Vagina (tissue), 2 donors: ENCODE measurements at regions not wholly inside any gene's neighbourhood (a gene's known extent, or its start where the extent isn't known, plus 50 kb on each side); places are given as distances from the start of the nearest gene placed in this dataset.

ENCODE experiments used
- DNase-seq, 2 donors: peaks; one replicate each; pipeline ENCODE4 v3.0.0-alpha.2; 2017; ENCODE audit errors: extremely low spot score in 2 of 2
- H3K27ac ChIP-seq: fragments of 200-600 bp; sonication (generic); one replicate; pipeline ENCODE4 v1.5.1; 2019
- H3K27me3 ChIP-seq: fragments of 200-600 bp; sonication (generic); one replicate; pipeline ENCODE4 v1.5.1; 2019
- H3K36me3 ChIP-seq, 2 donors: fragments of 200-600 bp; sonication (generic); one replicate each; pipeline ENCODE4 v1.5.1; 2017 to 2019
- H3K4me1 ChIP-seq: fragments of 200-600 bp; sonication (generic); one replicate; pipeline ENCODE4 v1.5.1; 2019
- H3K4me3 ChIP-seq, 2 donors: fragments of 200-600 bp; sonication (generic); 1 replicate in 1 of 2; 2 replicates in 1 of 2; pipeline ENCODE4 v1.5.1; 2016 to 2019
- H3K9me3 ChIP-seq: fragments of 200-600 bp; sonication (generic); one replicate; pipeline ENCODE4 v1.5.1; 2019
- CTCF ChIP-seq, 3 experiments: fragments of 450-650 bp in 2 of 3; fragments of 200-600 bp in 1 of 3; sonication (generic) in 1 of 3; IDR thresholded peaks; one replicate each; pipeline ENCODE4 v1.5.1; 2017 to 2019; ENCODE audit warnings: antibody characterized with exemption in 3 of 3, mild to moderate bottlenecking in 2 of 3, moderate library complexity in 2 of 3
- POLR2A ChIP-seq, 2 donors: fragments of 450-650 bp; IDR thresholded peaks; one replicate each; pipeline ENCODE4 v1.6.1; 2017; ENCODE audit warnings: antibody characterized with exemption in 2 of 2, mild to moderate bottlenecking in 2 of 2, moderate library complexity in 2 of 2
- POLR2AphosphoS5 ChIP-seq, 2 donors: sonication (generic); formaldehyde crosslinking; IDR thresholded peaks; one replicate each; pipeline ENCODE4 v1.9.0; 2017; ENCODE audit warnings: antibody characterized with exemption in 2 of 2, mild to moderate bottlenecking in 2 of 2, low read depth in 1 of 2; ENCODE audit not compliant: insufficient read depth in 1 of 2
- intact Hi-C: fragments of 100-400 bp; cut with DNase I; formaldehyde crosslinking; loops from one replicate; pipeline ENCODE4 v1.15.1; 2023

- no peaks in the 10 kb centered on the region for H3K27me3 ChIP-seq
- intact Hi-C loops, result no loop called here
- H3K4me1 ChIP-seq, result no peaks in the 10 kb centered on the region
- H3K36me3 ChIP-seq, result no peaks in the 10 kb centered on the region
- H3K27ac ChIP-seq, result no peak overlapping the region
- no peak for DNase-seq
- TF ChIP-seq POLR2A (IDR thresholded peaks at IDR 0.05), result no peak
- TF ChIP-seq CTCF (IDR thresholded peaks at IDR 0.05), result no peak
- no peak for TF ChIP-seq POLR2AphosphoS5 (IDR thresholded peaks at IDR 0.05; ENCODE audit: insufficient read depth in 1 of 2, low read depth in 1 of 2)
- no peak overlapping the region for H3K4me3 ChIP-seq
- no peaks in the 10 kb centered on the region for H3K9me3 ChIP-seq
These were observed 270.3 kb upstream of the NEBL start for GRCh38 chr10:21167288-21168010.

- Histone ChIP-seq H3K27me3 (no peaks in the 10 kb centered on the region), H3K4me1 (no peaks in the 10 kb centered on the region), H3K36me3 (no peaks in the 10 kb centered on the region), H3K9me3 (no peaks in the 10 kb centered on the region), H3K27ac (no peak overlapping the region), H3K4me3 (no peak overlapping the region)
- no peak for DNase-seq
- intact Hi-C loops, result no loop called here
- no peak for TF ChIP-seq POLR2A (IDR thresholded peaks at IDR 0.05)
- no peak for TF ChIP-seq CTCF (IDR thresholded peaks at IDR 0.05)
- TF ChIP-seq POLR2AphosphoS5 (IDR thresholded peaks at IDR 0.05; ENCODE audit: insufficient read depth in 1 of 2, low read depth in 1 of 2), result no peak
These were observed 269.6 kb upstream of the NEBL start for GRCh38 chr10:21166557-21167287.

GRCh38 chr10:21165489-21165888 is 268.4 kb upstream of the NEBL start:
- H3K4me1 ChIP-seq, result no peaks in the 10 kb centered on the region
- no peak for DNase-seq
- no peak for TF ChIP-seq POLR2A (IDR thresholded peaks at IDR 0.05)
- TF ChIP-seq POLR2AphosphoS5 (IDR thresholded peaks at IDR 0.05; ENCODE audit: insufficient read depth in 1 of 2, low read depth in 1 of 2), result no peak
- TF ChIP-seq CTCF (IDR thresholded peaks at IDR 0.05), result no peak
- no peaks in the 10 kb centered on the region for H3K27me3 ChIP-seq
- intact Hi-C loops, result no loop called here
- no peaks in the 10 kb centered on the region for H3K36me3 ChIP-seq
- no peak overlapping the region for H3K27ac ChIP-seq
- no peaks in the 10 kb centered on the region for H3K9me3 ChIP-seq
- no peak overlapping the region for H3K4me3 ChIP-seq

- Histone ChIP-seq H3K4me3 (no peak overlapping the region), H3K4me1 (no peaks in the 10 kb centered on the region), H3K9me3 (no peaks in the 10 kb centered on the region), H3K36me3 (no peaks in the 10 kb centered on the region), H3K27me3 (no peaks in the 10 kb centered on the region), H3K27ac (no peak overlapping the region)
- DNase-seq, result no peak
- intact Hi-C loops, result no loop called here
- TF ChIP-seq CTCF (IDR thresholded peaks at IDR 0.05), result no peak
- no peak for TF ChIP-seq POLR2A (IDR thresholded peaks at IDR 0.05)
- TF ChIP-seq POLR2AphosphoS5 (IDR thresholded peaks at IDR 0.05; ENCODE audit: insufficient read depth in 1 of 2, low read depth in 1 of 2), result no peak
These were observed 267.6 kb upstream of the NEBL start for GRCh38 chr10:21164687-21165086.

- H3K27me3 ChIP-seq, result no peaks in the 10 kb centered on the region
- DNase-seq, result no peak
- no peaks in the 10 kb centered on the region for H3K36me3 ChIP-seq
- H3K9me3 ChIP-seq, result no peaks in the 10 kb centered on the region
- H3K4me1 ChIP-seq, result no peaks in the 10 kb centered on the region
- TF ChIP-seq POLR2A (IDR thresholded peaks at IDR 0.05) (no peak), CTCF (IDR thresholded peaks at IDR 0.05) (no peak), POLR2AphosphoS5 (IDR thresholded peaks at IDR 0.05; ENCODE audit: insufficient read depth in 1 of 2, low read depth in 1 of 2) (no peak)
- H3K4me3 ChIP-seq, result no peak overlapping the region
- no peak overlapping the region for H3K27ac ChIP-seq
- intact Hi-C loops, result no loop called here
These were observed 265.8 kb upstream of the NEBL start for GRCh38 chr10:21162948-21163347.
